ENCODE measurements at regions not wholly inside any gene's neighbourhood (a gene's known extent, or its start where the extent isn't known, plus 50 kb on each side); places are given as distances from the start of the nearest gene placed in this dataset.
"Not testable (repeated sequence)": the region's sequence is repeated elsewhere in the genome, so short reads cannot be mapped to it uniquely, and the experiment has no call there.

- Histone ChIP-seq H3K4me1 (ENCODE audit: control insufficient read depth in 1 of 2, insufficient read depth in 2 of 2, low read length in 2 of 2) (no peaks in the 10 kb centered on the region), H3K9me3 (ENCODE audit: control insufficient read depth in 1 of 2, low read length in 2 of 2) (no peaks in the 10 kb centered on the region), H3K27me3 (ENCODE audit: low read depth, low read length) (no peaks in the 10 kb centered on the region), H3K27ac (ENCODE audit: low read length) (no peak overlapping the region), H3K4me3 (ENCODE audit: low read depth in 1 of 2, low read length in 2 of 2) (no peak overlapping the region), H3K36me3 (ENCODE audit: control insufficient read depth in 1 of 2, insufficient read depth in 2 of 2, low read length in 2 of 2) (no peaks in the 10 kb centered on the region)
Measured at GRCh38 chr14:106211334-106211900, 685.0 kb downstream of the TMEM121 start.

GRCh38 chr14:106215229-106215628 lies 688.8 kb downstream of the TMEM121 start:
- Histone ChIP-seq H3K9me3 (ENCODE audit: control insufficient read depth in 1 of 2, low read length in 2 of 2) (no peaks in the 10 kb centered on the region), H3K27me3 (ENCODE audit: low read depth, low read length) (no peaks in the 10 kb centered on the region), H3K36me3 (ENCODE audit: control insufficient read depth in 1 of 2, insufficient read depth in 2 of 2, low read length in 2 of 2) (no peaks in the 10 kb centered on the region), H3K4me1 (ENCODE audit: control insufficient read depth in 1 of 2, insufficient read depth in 2 of 2, low read length in 2 of 2) (no peaks in the 10 kb centered on the region), H3K4me3 (ENCODE audit: low read depth in 1 of 2, low read length in 2 of 2) (no peak overlapping the region), H3K27ac (ENCODE audit: low read length) (no peak overlapping the region)

GRCh38 chr14:106216679-106217078 lies 690.3 kb downstream of the TMEM121 start:
- no peak overlapping the region for H3K4me3 ChIP-seq (ENCODE audit: low read depth in 1 of 2, low read length in 2 of 2)
- no peaks in the 10 kb centered on the region for H3K9me3 ChIP-seq (ENCODE audit: control insufficient read depth in 1 of 2, low read length in 2 of 2)
- no peaks in the 10 kb centered on the region for H3K36me3 ChIP-seq (ENCODE audit: control insufficient read depth in 1 of 2, insufficient read depth in 2 of 2, low read length in 2 of 2)
- no peaks in the 10 kb centered on the region for H3K4me1 ChIP-seq (ENCODE audit: control insufficient read depth in 1 of 2, insufficient read depth in 2 of 2, low read length in 2 of 2)
- no peaks in the 10 kb centered on the region for H3K27me3 ChIP-seq (ENCODE audit: low read depth, low read length)
- no peak overlapping the region for H3K27ac ChIP-seq (ENCODE audit: low read length)

- no peaks in the 10 kb centered on the region for H3K36me3 ChIP-seq (ENCODE audit: control insufficient read depth in 1 of 2, insufficient read depth in 2 of 2, low read length in 2 of 2)
- no peak overlapping the region for H3K27ac ChIP-seq (ENCODE audit: low read length)
- no peak overlapping the region for H3K4me3 ChIP-seq (ENCODE audit: low read depth in 1 of 2, low read length in 2 of 2)
- no peaks in the 10 kb centered on the region for H3K27me3 ChIP-seq (ENCODE audit: low read depth, low read length)
- no peaks in the 10 kb centered on the region for H3K4me1 ChIP-seq (ENCODE audit: control insufficient read depth in 1 of 2, insufficient read depth in 2 of 2, low read length in 2 of 2)
- no peaks in the 10 kb centered on the region for H3K9me3 ChIP-seq (ENCODE audit: control insufficient read depth in 1 of 2, low read length in 2 of 2)
Measured at GRCh38 chr14:106218174-106218573, 691.8 kb downstream of the TMEM121 start.

- Histone ChIP-seq H3K36me3 (ENCODE audit: control insufficient read depth in 1 of 2, insufficient read depth in 2 of 2, low read length in 2 of 2) (no peaks in the 10 kb centered on the region), H3K4me3 (ENCODE audit: low read depth in 1 of 2, low read length in 2 of 2) (no peak overlapping the region), H3K27me3 (ENCODE audit: low read depth, low read length) (no peaks in the 10 kb centered on the region), H3K27ac (ENCODE audit: low read length) (no peak overlapping the region), H3K9me3 (ENCODE audit: control insufficient read depth in 1 of 2, low read length in 2 of 2) (no peaks in the 10 kb centered on the region), H3K4me1 (ENCODE audit: control insufficient read depth in 1 of 2, insufficient read depth in 2 of 2, low read length in 2 of 2) (no peaks in the 10 kb centered on the region)
Measured at GRCh38 chr14:106222311-106222710, 695.9 kb downstream of the TMEM121 start.

- Histone ChIP-seq H3K27me3 (ENCODE audit: low read depth, low read length) (no peaks in the 10 kb centered on the region), H3K27ac (ENCODE audit: low read length) (no peak overlapping the region), H3K4me3 (ENCODE audit: low read depth in 1 of 2, low read length in 2 of 2) (no peak overlapping the region), H3K36me3 (ENCODE audit: control insufficient read depth in 1 of 2, insufficient read depth in 2 of 2, low read length in 2 of 2) (no peaks in the 10 kb centered on the region), H3K9me3 (ENCODE audit: control insufficient read depth in 1 of 2, low read length in 2 of 2) (no peaks in the 10 kb centered on the region), H3K4me1 (ENCODE audit: control insufficient read depth in 1 of 2, insufficient read depth in 2 of 2, low read length in 2 of 2) (no peaks in the 10 kb centered on the region)
Measured at GRCh38 chr14:106222731-106223130, 696.3 kb downstream of the TMEM121 start.

GRCh38 chr14:106227793-106228192 lies 701.4 kb downstream of the TMEM121 start:
- no peaks in the 10 kb centered on the region for H3K36me3 ChIP-seq (ENCODE audit: control insufficient read depth in 1 of 2, insufficient read depth in 2 of 2, low read length in 2 of 2)

GRCh38 chr14:106228541-106229158 lies 702.3 kb downstream of the TMEM121 start:
- Histone ChIP-seq H3K9me3 (ENCODE audit: control insufficient read depth in 1 of 2, low read length in 2 of 2) (no peaks in the 10 kb centered on the region), H3K27ac (ENCODE audit: low read length) (no peak overlapping the region), H3K36me3 (ENCODE audit: control insufficient read depth in 1 of 2, insufficient read depth in 2 of 2, low read length in 2 of 2) (no peaks in the 10 kb centered on the region), H3K4me3 (ENCODE audit: low read depth in 1 of 2, low read length in 2 of 2) (no peak overlapping the region), H3K4me1 (ENCODE audit: control insufficient read depth in 1 of 2, insufficient read depth in 2 of 2, low read length in 2 of 2) (no peaks in the 10 kb centered on the region), H3K27me3 (ENCODE audit: low read depth, low read length) (no peaks in the 10 kb centered on the region)

More at GRCh38 chr14:106227793-106228192, 701.4 kb downstream of the TMEM121 start:
- no peak overlapping the region for H3K27ac ChIP-seq (ENCODE audit: low read length)
- H3K4me3 ChIP-seq (ENCODE audit: low read depth in 1 of 2, low read length in 2 of 2), result no peak overlapping the region
- no peaks in the 10 kb centered on the region for H3K4me1 ChIP-seq (ENCODE audit: control insufficient read depth in 1 of 2, insufficient read depth in 2 of 2, low read length in 2 of 2)
- no peaks in the 10 kb centered on the region for H3K27me3 ChIP-seq (ENCODE audit: low read depth, low read length)
- H3K9me3 ChIP-seq (ENCODE audit: control insufficient read depth in 1 of 2, low read length in 2 of 2), result no peaks in the 10 kb centered on the region

GRCh38 chr14:106230071-106230470 lies 703.7 kb downstream of the TMEM121 start:
- H3K36me3 ChIP-seq (ENCODE audit: control insufficient read depth in 1 of 2, insufficient read depth in 2 of 2, low read length in 2 of 2), result no peaks in the 10 kb centered on the region
- no peak overlapping the region for H3K4me3 ChIP-seq (ENCODE audit: low read depth in 1 of 2, low read length in 2 of 2)
- H3K4me1 ChIP-seq (ENCODE audit: control insufficient read depth in 1 of 2, insufficient read depth in 2 of 2, low read length in 2 of 2), result no peaks in the 10 kb centered on the region
- no peaks in the 10 kb centered on the region for H3K9me3 ChIP-seq (ENCODE audit: control insufficient read depth in 1 of 2, low read length in 2 of 2)
- H3K27me3 ChIP-seq (ENCODE audit: low read depth, low read length), result no peaks in the 10 kb centered on the region
- no peak overlapping the region for H3K27ac ChIP-seq (ENCODE audit: low read length)

- not testable (repeated sequence) for H3K27me3 ChIP-seq (ENCODE audit: low read depth, low read length)
Measured at GRCh38 chr14:106233191-106233590, 706.8 kb downstream of the TMEM121 start.

GRCh38 chr14:106234525-106235254 lies 708.3 kb downstream of the TMEM121 start:
- H3K9me3 ChIP-seq (ENCODE audit: control insufficient read depth in 1 of 2, low read length in 2 of 2); H3K4me3 ChIP-seq (ENCODE audit: low read depth in 1 of 2, low read length in 2 of 2); H3K27me3 ChIP-seq (ENCODE audit: low read depth, low read length); H3K4me1 ChIP-seq (ENCODE audit: control insufficient read depth in 1 of 2, insufficient read depth in 2 of 2, low read length in 2 of 2); H3K27ac ChIP-seq (ENCODE audit: low read length); H3K36me3 ChIP-seq (ENCODE audit: control insufficient read depth in 1 of 2, insufficient read depth in 2 of 2, low read length in 2 of 2): not testable (repeated sequence)

More at GRCh38 chr14:106233191-106233590, 706.8 kb downstream of the TMEM121 start:
- H3K27ac ChIP-seq (ENCODE audit: low read length); H3K4me3 ChIP-seq (ENCODE audit: low read depth in 1 of 2, low read length in 2 of 2); H3K4me1 ChIP-seq (ENCODE audit: control insufficient read depth in 1 of 2, insufficient read depth in 2 of 2, low read length in 2 of 2); H3K36me3 ChIP-seq (ENCODE audit: control insufficient read depth in 1 of 2, insufficient read depth in 2 of 2, low read length in 2 of 2); H3K9me3 ChIP-seq (ENCODE audit: control insufficient read depth in 1 of 2, low read length in 2 of 2): not testable (repeated sequence)

Measured in muscle layer of duodenum (tissue), 2 donors.